CD4-positive, alpha-beta T cell treated with Interleukin-17A for 1 hour (primary cell): ENCODE measurements at regions not wholly inside any gene's neighbourhood (a gene's known extent, or its start where the extent isn't known, plus 50 kb on each side); places are given as distances from the start of the nearest gene placed in this dataset.
A peak's percentile ranks its signal among the peaks of the same experiment; 100 is the strongest.
"Not testable (repeated sequence)": the region's sequence is repeated elsewhere in the genome, so short reads cannot be mapped to it uniquely, and the experiment has no call there.

ENCODE experiments used
- DNase-seq: peaks from one replicate; pipeline ENCODE4 v3.0.0-alpha.2; 2020

- DNase-seq = no peak
Measured at GRCh38 chr5:143962201-143962600, 150.2 kb downstream of the HMHB1 start.

- no peak for DNase-seq
Measured at GRCh38 chr5:143964919-143965318, 153.0 kb downstream of the HMHB1 start.

GRCh38 chr5:143966280-143966679 lies 154.3 kb downstream of the HMHB1 start:
- DNase-seq = no peak

- DNase-seq = peak; percentile 36
Measured at GRCh38 chr5:143968071-143968878, 156.3 kb downstream of the HMHB1 start.

- DNase-seq = no peak
Measured at GRCh38 chr5:143970159-143970558, 158.2 kb downstream of the HMHB1 start.

GRCh38 chr5:143972068-143972467 lies 160.1 kb downstream of the HMHB1 start:
- DNase-seq = no peak

GRCh38 chr5:143976055-143976454 lies 164.1 kb downstream of the HMHB1 start:
- DNase-seq = no peak

GRCh38 chr5:143977891-143978461 lies 166.0 kb downstream of the HMHB1 start:
- DNase-seq = no peak

GRCh38 chr5:143979044-143979690 lies 167.2 kb downstream of the HMHB1 start:
- DNase-seq = no peak

GRCh38 chr5:143980506-143980905 lies 168.5 kb downstream of the HMHB1 start:
- no peak for DNase-seq

GRCh38 chr5:143982957-143983356 lies 171.0 kb downstream of the HMHB1 start:
- not testable (repeated sequence) for DNase-seq

GRCh38 chr5:143985832-143986515 lies 174.0 kb downstream of the HMHB1 start:
- no peak for DNase-seq

GRCh38 chr5:143986516-143987212 lies 174.7 kb downstream of the HMHB1 start:
- DNase-seq = no peak

GRCh38 chr5:143987264-143987663 lies 175.3 kb downstream of the HMHB1 start:
- DNase-seq = no peak

GRCh38 chr5:143987751-143988560 lies 176.0 kb downstream of the HMHB1 start:
- no peak for DNase-seq

- DNase-seq = no peak
Measured at GRCh38 chr5:143992496-143992895, 178.0 kb downstream of the YIPF5 start.

- no peak for DNase-seq
Measured at GRCh38 chr5:144002876-144003275, 167.6 kb downstream of the YIPF5 start.

GRCh38 chr5:144003636-144004035 lies 166.8 kb downstream of the YIPF5 start:
- DNase-seq = no peak

GRCh38 chr5:144004146-144004545 lies 166.3 kb downstream of the YIPF5 start:
- no peak for DNase-seq

- DNase-seq = no peak
Measured at GRCh38 chr5:144004751-144005150, 165.7 kb downstream of the YIPF5 start.

GRCh38 chr5:144009116-144009515 lies 161.3 kb downstream of the YIPF5 start:
- no peak for DNase-seq

GRCh38 chr5:144011388-144011787 lies 159.1 kb downstream of the YIPF5 start:
- no peak for DNase-seq
